ENCODE measurements at regions not wholly inside any gene's neighbourhood (a gene's known extent, or its start where the extent isn't known, plus 50 kb on each side); places are given as distances from the start of the nearest gene placed in this dataset.

DNA sequence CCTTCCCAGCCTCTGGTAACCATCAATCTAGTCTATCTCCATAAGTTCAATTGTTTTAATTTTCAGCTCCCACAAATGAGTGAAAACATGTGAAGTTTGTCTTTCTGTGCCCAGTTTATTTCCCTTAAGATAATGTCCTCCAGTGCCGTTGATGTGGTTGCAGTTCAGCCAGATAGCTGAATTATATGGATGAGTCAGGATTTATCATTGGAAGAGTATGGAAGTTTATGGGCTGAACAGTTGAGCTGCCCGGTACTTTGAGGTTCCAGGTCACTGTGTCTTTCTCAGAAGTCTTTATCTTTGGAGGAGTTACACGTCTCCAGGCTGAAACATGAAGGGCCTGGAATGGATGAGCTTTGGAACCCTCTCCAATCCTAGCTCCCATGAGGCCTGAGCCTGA is 120.1 kb downstream of the ASCL4 start:
- no peak for FAIRE-seq

DNA sequence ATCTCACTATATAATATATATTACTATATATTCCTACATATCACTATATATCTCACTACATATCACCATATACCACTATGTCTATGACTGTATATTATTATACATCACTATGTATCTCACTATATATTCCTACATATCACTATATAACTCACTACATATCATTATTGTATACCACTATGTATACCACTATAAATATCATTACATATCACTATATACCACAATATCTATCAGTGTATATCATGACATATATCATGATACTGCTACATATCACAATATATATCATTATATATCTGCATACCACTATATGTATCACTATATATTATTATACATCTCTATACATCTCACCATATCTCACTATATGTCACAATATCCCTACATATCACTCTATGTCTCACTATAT is 121.5 kb downstream of the ASCL4 start:
- FAIRE-seq = no peak

DNA sequence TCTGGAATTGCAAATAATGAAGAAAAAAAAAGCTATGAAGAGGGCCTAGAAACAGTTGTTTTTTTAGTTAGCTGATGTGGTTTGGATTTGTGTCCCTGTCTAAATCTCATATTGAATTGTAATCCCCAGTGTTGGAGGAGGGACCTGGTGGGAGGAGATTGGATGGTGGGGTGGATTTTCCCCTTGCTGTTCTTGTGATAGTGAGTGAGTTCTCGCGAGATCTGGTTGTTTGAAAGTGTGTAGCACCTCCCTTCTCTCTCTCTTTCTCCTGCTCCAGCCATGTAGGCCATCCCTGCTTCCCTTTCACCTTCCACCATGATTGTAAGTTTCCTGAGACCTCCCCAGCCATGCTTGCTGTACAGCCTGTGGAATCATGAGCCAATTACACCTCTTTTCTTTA is 126.1 kb downstream of the ASCL4 start:
- no peak for FAIRE-seq

DNA sequence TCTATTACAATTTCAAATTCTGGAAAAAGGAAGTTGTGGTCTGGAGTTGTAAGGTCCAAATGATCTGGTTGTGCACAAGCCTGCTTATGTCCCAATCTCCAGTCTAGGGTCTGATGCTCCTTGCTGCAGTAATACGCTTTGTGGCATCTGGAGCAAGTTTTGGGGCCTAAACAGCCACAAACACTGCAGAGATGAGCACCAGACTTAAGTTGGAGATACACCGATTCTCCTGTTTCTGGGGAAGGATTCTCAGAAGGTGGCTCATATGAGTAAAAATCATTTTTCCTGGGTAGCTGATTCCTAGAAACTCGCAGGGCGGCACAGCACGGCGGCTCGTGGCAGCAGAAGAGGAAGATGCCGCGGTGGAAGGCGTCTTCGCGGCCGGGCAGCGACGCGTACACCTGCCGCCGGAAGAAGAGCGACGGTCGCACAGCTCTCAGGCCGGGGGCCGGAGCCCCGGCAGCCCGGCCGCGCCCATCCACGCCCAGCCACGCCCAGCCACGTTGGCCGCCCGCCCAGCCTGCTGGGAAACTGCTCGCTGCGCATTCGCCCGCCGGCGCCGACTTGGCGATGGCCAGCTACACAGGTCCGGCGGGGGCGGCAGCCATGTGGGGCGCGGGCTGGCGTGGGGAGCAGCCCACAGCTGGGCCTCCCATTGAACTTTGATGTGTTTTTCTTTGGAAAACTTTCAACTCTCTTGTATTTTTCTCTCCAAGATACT is 129.0 kb downstream of the ASCL4 start:
- FAIRE-seq = no peak

DNA sequence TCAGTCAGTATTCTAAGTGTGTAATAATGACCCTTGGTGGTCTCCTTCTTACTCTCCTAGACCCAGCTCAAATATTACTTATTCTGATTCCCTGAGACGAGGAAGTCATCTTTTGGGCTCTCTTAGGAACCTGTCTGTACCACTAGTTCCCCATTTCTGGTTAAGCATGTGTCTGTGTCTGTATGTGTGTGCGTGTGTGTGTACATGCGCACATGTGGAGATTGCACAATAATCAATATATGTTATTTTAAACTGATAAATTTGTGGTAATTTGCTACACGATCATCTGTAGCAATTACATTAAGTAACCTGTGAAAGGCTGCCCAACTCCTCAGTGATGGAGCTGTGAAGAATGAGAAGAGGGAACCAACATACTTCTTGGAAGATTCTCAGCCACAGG is 132.2 kb downstream of the ASCL4 start:
- no peak for FAIRE-seq

- no peak for FAIRE-seq
Observed at GRCh38 chr12:107912421-107913004, 138.0 kb downstream of the ASCL4 start.

- FAIRE-seq = no peak
Observed at GRCh38 chr12:107914460-107914977, 140.0 kb downstream of the ASCL4 start.

GRCh38 chr12:107917912-107918800 is 143.7 kb downstream of the ASCL4 start:
- FAIRE-seq = no peak

DNA sequence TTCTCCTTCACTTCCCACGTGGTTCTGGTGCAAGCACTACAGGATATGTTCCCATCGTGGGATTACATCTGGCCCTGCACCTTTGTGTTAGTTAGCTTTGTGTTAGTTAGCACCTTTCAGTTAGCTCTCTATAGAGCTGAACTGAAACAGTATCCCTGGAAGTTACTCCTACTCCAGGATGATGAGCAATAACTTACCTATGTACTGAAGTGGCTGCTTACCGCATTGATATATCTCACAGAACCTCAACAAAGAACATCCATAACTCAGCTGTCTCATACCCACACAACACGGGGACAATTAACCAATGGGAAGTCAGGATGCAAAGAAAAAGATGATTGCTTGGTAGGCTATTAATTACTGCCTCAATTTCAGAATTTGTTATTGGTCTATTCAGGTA is 146.6 kb downstream of the ASCL4 start:
- no peak for FAIRE-seq

- FAIRE-seq = no peak
Observed at GRCh38 chr12:107925125-107925524, 150.6 kb downstream of the ASCL4 start.

DNA sequence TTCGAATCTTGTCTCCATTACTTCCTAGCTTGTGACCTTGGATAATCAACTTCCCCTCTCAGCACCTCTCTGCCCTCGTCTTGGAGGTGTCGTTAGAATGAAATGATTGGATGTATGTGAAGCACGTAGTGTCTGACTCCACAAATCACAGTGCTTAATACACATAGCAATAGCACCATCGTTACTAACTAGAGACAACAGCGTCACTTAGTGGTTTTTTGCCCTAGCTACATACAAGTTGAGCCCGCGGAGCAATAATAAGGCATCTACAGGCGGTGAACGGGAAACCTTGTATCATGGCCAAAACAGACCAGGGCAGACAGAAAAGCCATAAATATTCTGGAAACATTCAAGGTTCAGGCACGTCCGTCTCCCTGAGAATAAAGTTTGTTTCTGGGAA is 154.9 kb downstream of the ASCL4 start:
- FAIRE-seq = peak; percentile 65

GRCh38 chr12:107931761-107932160 is 157.3 kb downstream of the ASCL4 start:
- no peak for FAIRE-seq

DNA sequence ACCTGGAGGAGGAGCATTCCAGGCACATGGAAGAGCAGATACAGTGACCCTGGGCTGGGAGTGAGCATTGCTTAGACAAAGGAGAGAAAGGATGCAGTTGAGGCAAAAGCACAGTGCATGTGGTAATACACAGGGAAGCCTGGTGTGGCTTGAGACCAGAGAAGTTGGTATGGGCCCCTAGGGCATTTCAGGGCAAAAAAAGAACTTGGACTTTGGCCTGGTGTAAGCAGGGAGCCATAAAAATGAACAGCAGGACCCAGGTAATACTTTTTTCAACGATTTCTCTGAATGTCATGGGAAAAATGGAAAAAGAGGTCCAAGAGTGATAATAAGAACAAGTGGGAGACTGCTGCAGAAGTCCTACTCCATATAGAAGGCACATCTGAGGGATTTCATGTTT is 163.9 kb downstream of the ASCL4 start:
- FAIRE-seq = no peak

DNA sequence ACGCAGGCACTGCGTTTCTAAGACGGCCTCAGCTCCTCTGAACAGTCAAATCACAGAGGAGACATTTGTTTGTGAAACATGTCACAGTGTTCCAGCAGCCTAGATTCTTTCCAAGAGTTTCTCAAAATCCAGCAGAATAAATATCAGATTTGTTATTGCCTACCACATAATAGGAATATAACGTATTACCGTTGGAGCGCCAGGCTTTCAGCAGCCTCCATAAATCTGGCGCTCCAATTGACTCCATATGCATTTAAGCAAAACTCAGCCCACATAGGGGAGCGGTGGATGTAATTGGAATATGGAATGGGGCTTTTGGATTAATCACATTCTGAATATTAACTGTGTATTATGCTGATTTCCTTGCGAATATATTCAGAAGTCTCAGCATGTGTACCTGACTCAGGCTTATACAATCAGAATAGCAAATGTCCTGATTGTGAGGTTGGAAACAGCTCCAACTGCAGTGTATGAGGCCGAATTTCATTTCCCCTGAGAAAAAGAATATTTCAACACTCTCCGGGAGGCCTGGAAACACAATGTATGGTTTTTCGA is 174.0 kb downstream of the ASCL4 start:
- FAIRE-seq = no peak

DNA sequence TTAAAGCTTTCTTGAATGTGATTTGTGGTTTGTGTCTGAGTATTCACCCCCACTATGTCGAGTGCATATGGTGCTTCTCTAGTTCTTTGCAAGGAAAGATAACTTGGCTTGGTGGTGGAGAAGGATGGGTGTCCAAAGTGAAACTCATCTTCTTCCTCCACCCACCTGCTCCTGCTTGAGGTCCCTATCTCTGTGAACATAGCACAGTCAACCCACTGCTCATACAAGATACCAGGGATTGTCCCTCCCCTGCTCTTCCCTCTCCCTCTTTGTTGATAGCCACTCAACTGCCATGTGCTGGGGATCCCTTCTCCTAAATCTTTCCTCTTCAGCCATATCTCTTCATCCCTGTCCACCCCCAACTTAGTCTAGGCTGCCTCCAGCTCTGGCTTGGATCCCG is 176.5 kb downstream of the ASCL4 start:
- FAIRE-seq = no peak

GRCh38 chr12:107955966-107956643 is 173.0 kb upstream of the WSCD2 start:
- no peak for FAIRE-seq

DNA sequence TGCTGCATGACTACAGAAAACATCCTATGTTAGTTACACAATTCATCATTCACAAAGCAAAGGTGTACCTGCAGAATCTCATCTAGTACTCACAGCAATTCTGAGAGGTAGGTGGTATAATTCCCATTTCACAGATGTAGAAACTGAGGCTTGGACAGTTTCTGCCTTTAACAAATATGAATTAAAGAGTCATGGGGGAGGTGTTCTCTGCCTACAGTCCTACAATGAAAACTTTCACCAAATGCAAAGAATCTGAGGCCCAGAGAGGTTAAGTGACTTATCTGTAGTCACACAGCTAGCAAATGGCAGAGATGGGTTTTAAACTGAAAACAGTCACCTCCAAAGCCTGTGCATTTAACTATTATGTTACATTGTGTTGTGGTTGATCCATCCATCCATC is 171.6 kb upstream of the WSCD2 start:
- no peak for FAIRE-seq

DNA sequence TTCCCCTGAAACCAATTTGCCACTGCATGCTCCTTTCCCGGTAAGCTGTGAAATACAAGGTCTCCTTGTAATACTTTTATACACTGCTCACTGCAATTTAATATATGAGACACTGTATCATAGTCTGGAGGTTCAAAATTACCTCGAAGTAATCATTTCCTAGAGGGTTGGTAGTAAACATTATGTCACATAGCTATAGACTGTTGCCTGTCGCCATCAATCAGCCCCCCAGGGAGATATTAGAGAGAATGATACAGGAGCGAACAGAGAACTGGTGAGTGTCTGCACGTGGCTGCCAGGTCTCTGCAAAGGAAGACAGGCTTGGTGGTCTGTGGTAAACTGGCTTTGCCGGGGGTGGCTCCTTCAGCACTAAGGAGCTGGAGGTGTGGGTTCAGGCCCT is 165.5 kb upstream of the WSCD2 start:
- FAIRE-seq = no peak

GRCh38 chr12:107967170-107967569 is 161.9 kb upstream of the WSCD2 start:
- FAIRE-seq = no peak

GRCh38 chr12:107973950-107974349 is 155.1 kb upstream of the WSCD2 start:
- FAIRE-seq = no peak

GRCh38 chr12:107976331-107976730 is 152.8 kb upstream of the WSCD2 start:
- no peak for FAIRE-seq

DNA sequence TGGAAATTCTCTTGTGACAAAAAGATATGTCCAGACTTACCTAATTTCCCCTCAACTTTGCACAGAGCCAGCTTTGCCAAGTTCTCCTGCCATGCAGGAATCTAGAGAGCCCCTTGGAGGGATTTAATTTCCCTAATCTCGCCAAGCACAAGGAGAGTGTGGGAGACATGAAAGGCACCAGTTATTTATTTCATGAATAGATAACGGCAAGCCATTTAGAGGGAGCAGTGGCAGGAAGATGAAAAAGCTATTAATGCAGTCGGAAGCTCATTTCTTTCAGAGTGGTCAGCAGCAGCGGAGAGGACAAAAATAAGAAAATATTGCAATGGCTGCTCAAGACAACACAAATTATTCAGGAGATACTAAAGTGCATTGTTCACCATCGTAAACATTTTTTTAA is 150.9 kb upstream of the WSCD2 start:
- no peak for FAIRE-seq

- no peak for FAIRE-seq
Observed at GRCh38 chr12:107978641-107979040, 150.4 kb upstream of the WSCD2 start.

Data from TTC549 (cell line).